Stomach smooth muscle (tissue), 2 donors: ENCODE measurements at regions not wholly inside any gene's neighbourhood (a gene's known extent, or its start where the extent isn't known, plus 50 kb on each side); places are given as distances from the start of the nearest gene placed in this dataset.
"Not testable (repeated sequence)": the region's sequence is repeated elsewhere in the genome, so short reads cannot be mapped to it uniquely, and the experiment has no call there.

Source experiments
- H3K27ac ChIP-seq: one replicate; pipeline ENCODE4 v1.7.0; 2013; ENCODE audit warnings: mild to moderate bottlenecking, low read length, inconsistent platforms
- H3K27me3 ChIP-seq, 2 donors: one replicate each; pipeline ENCODE4 v1.7.0; 2013; ENCODE audit warnings: low read length in 2 of 2; ENCODE audit not compliant: insufficient read depth in 2 of 2, control insufficient read depth in 1 of 2
- H3K36me3 ChIP-seq, 2 donors: one replicate each; pipeline ENCODE4 v1.7.0; 2013; ENCODE audit warnings: low read length in 2 of 2; ENCODE audit not compliant: control insufficient read depth in 2 of 2, insufficient read depth in 2 of 2
- H3K4me1 ChIP-seq: one replicate; pipeline ENCODE4 v1.7.0; 2013; ENCODE audit warnings: low read length; ENCODE audit not compliant: control insufficient read depth, insufficient read depth
- H3K4me3 ChIP-seq, 2 donors: one replicate each; pipeline ENCODE4 v1.7.0; 2013; ENCODE audit warnings: low read length in 2 of 2
- H3K9ac ChIP-seq, 2 donors: one replicate each; pipeline ENCODE4 v1.7.0; 2013; ENCODE audit warnings: low read length in 2 of 2, mild to moderate bottlenecking in 1 of 2
- H3K9me3 ChIP-seq, 2 donors: one replicate each; pipeline ENCODE4 v1.7.0; 2013; ENCODE audit warnings: low read length in 2 of 2; ENCODE audit not compliant: control insufficient read depth in 2 of 2
- donor health status: healthy.
- donor health status: Pancreatic carcinoma.

- H3K27ac ChIP-seq, H3K9me3 ChIP-seq, H3K4me3 ChIP-seq, H3K4me1 ChIP-seq, H3K27me3 ChIP-seq, H3K36me3 ChIP-seq, H3K9ac ChIP-seq: not testable (repeated sequence)
Measured at GRCh38 chr7:57740126-57740525, 290.1 kb downstream of the ZNF716 start.

GRCh38 chr7:57769131-57769530, 319.2 kb downstream of the ZNF716 start:
- Histone ChIP-seq H3K9ac (no peak overlapping the region), H3K27ac (no peak overlapping the region), H3K36me3 (no peaks in the 10 kb centered on the region), H3K4me3 (no peak overlapping the region), H3K27me3 (no peaks in the 10 kb centered on the region), H3K9me3 (peaks cover 0 to 3% of the 10 kb centered on the region in 2 donors), H3K4me1 (no peaks in the 10 kb centered on the region)

DNA sequence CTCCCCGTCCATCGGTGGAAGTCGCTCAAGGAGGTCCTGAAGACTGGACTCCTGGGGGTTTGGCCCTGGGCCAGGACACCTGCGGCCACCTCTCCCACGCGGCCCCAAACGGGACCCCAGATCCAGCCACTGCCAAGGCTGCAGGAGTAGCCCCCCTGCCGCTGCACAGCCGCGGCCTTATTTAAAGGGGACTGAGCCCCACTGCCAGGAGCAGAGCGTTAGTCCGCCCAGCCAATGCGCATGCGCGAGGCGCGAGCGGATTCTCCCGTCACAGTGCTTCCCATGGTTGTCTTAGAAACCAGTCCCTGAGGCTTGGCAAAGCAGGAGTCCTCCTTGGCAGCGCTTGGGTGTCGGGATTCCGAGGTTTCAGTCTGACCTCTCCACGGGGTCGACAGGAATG, 320.0 kb downstream of the ZNF716 start:
- Histone ChIP-seq H3K36me3 (no peaks in the 10 kb centered on the region), H3K27ac (no peak overlapping the region), H3K9ac (no peak overlapping the region), H3K9me3 (peaks cover 0 to 3% of the 10 kb centered on the region in 2 donors), H3K4me1 (no peaks in the 10 kb centered on the region), H3K27me3 (no peaks in the 10 kb centered on the region), H3K4me3 (no peak overlapping the region)

- Histone ChIP-seq H3K27ac (no peak overlapping the region), H3K9me3 (peaks cover 0 to 7% of the 10 kb centered on the region in 2 donors), H3K27me3 (no peaks in the 10 kb centered on the region), H3K9ac (no peak overlapping the region), H3K36me3 (no peaks in the 10 kb centered on the region), H3K4me1 (no peaks in the 10 kb centered on the region), H3K4me3 (no peak overlapping the region)
Measured at GRCh38 chr7:57772126-57772924, 322.3 kb downstream of the ZNF716 start.

DNA sequence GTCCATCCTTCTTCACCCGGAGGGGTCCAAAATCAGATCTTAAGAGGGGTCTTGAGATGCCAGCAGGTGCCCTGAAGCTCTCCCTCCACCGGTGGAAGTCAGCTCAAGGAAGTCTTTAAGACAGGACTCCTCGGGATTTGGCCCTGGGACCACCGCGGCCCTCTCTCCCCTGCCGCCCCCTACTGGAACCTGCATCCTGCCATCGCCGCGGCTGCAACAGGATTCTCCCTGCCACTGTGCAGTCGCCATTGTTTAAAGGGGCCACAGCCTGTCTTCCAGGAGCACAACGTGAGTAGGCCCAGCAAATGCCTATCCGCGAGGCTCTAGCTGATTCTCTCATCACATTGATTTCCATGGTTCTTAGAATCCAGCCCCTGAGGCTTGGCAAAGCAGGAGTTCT, 324.3 kb downstream of the ZNF716 start:
- Histone ChIP-seq H3K4me3 (no peak overlapping the region), H3K27me3 (no peaks in the 10 kb centered on the region), H3K9me3 (peaks cover 0 to 7% of the 10 kb centered on the region in 2 donors), H3K9ac (no peak overlapping the region), H3K36me3 (no peaks in the 10 kb centered on the region), H3K4me1 (no peaks in the 10 kb centered on the region), H3K27ac (no peak overlapping the region)

DNA sequence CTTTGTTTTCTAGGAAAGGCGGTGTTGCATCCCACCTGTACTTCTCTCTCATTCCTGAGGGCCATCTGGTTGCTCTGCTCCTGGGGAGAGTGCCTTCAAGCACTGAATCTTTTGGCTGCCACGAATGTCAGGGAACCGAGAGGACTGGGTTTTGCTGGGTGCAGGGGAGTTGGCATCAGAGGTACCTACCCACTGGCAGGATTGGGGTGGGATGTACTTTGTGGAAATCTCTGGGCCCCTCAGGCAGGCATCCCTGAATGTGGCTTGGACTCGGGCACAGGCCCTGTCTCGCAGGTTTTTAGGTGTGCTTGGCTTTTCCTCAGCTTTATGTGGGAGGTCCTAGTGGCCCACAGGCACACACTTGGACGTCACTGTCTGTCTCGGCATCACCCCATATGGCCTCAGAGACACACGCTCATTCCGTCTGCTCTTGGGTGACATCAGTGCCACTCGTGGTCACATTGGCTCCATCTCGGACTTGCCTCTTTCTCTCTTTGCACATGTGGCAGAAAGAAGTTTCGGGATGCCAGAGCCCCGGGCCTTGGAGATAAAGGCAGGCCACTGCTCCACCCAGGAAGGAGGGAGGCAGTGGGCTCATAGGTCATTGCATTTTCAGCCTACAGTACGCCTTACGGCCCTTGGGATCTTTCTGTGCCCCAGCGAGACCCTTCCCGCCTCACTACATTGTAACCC, 325.6 kb downstream of the ZNF716 start:
- H3K4me3 ChIP-seq: no peak overlapping the region
- no peaks in the 10 kb centered on the region for H3K27me3 ChIP-seq
- H3K9ac ChIP-seq: no peak overlapping the region
- H3K4me1 ChIP-seq: no peaks in the 10 kb centered on the region
- no peaks in the 10 kb centered on the region for H3K36me3 ChIP-seq
- H3K9me3 ChIP-seq: peaks cover 0 to 7% of the 10 kb centered on the region in 2 donors
- no peak overlapping the region for H3K27ac ChIP-seq

GRCh38 chr7:57776136-57776856, 326.3 kb downstream of the ZNF716 start:
- not testable (repeated sequence) for H3K9me3 ChIP-seq, H3K9ac ChIP-seq, H3K36me3 ChIP-seq, H3K27me3 ChIP-seq, H3K4me1 ChIP-seq, H3K4me3 ChIP-seq, H3K27ac ChIP-seq

DNA sequence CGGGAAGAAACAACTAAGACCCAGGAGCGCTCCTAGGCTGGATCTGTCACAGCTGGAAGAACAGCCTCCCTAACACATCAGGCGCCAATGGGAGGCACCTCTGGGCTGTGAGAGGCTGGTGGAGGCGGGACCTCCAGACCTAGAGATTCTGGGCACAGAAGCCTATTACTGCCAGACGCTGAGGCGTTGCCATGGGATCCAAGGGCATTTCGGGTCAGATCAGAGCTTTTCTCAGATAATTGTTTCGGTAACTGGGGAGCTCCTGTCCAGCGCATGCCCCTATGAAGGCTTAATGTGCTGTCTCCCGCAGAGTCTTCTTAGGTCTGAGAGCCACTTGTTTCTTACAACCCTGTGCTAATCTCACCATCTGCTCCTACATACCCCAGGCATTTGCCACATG, 339.2 kb downstream of the ZNF716 start:
- Histone ChIP-seq H3K9me3 (no peaks in the 10 kb centered on the region), H3K27me3 (no peaks in the 10 kb centered on the region), H3K27ac (no peak overlapping the region), H3K9ac (no peak overlapping the region), H3K36me3 (no peaks in the 10 kb centered on the region), H3K4me3 (no peak overlapping the region), H3K4me1 (no peaks in the 10 kb centered on the region)

DNA sequence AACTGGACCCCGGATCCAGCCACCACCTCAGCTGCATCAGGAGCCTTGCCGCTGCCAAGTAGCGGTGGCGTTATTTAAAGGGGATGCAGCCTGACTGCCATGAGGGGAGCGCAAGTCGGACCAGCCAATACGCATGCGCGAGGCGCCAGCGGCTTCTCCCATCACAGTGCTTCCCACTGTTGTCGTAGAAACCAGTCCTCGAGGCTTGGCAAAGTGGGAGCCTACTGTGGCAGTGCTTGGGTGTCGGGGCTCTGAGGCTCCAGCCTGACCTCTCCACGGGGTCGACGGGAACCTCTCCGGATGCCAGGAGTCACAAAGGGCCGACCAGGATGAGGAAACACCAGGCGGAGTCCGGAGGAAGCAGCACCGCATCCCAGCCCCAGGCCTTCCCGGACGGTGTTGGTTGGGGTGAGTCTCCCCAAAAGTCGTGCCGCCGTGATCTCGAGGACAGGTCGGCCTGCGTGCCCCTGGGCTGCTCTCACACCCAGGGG, 369.6 kb downstream of the ZNF716 start:
- no peaks in the 10 kb centered on the region for H3K27me3 ChIP-seq
- no peak overlapping the region for H3K27ac ChIP-seq
- peaks cover 0 to 3% of the 10 kb centered on the region in 2 donors for H3K9me3 ChIP-seq
- H3K4me3 ChIP-seq: no peak overlapping the region
- H3K4me1 ChIP-seq: no peaks in the 10 kb centered on the region
- no peak overlapping the region for H3K9ac ChIP-seq
- H3K36me3 ChIP-seq: no peaks in the 10 kb centered on the region

DNA sequence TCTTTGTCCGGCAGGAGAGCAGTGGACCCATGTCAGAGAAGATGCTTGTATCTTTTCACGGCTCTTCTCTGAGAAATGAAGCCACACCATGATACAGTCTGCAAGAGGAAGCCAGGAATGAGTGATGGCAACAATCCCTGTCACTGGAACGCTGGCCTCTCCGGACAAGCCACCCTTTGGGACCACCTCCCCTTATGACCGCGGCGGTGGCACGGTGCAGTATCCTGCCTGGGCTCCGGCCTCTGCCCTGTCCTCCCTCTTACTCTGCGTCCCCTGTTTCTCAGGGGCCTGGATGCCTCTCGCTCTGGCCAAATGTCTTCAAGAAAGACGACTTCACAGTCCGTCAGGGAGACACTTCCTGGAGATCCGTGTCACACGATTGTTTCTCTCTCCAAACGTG, 370.5 kb downstream of the ZNF716 start:
- H3K9me3 ChIP-seq: peaks cover 0 to 3% of the 10 kb centered on the region in 2 donors
- H3K27me3 ChIP-seq: no peaks in the 10 kb centered on the region
- no peak overlapping the region for H3K4me3 ChIP-seq
- no peaks in the 10 kb centered on the region for H3K36me3 ChIP-seq
- H3K9ac ChIP-seq: no peak overlapping the region
- no peaks in the 10 kb centered on the region for H3K4me1 ChIP-seq
- H3K27ac ChIP-seq: no peak overlapping the region
